K562 (cell line): ENCODE measurements at regions not wholly inside any gene's neighbourhood (a gene's known extent, or its start where the extent isn't known, plus 50 kb on each side); places are given as distances from the start of the nearest gene placed in this dataset.

Source experiments
- ATAC-seq: fragments of 200-7000 bp; cut with Tn5 transposase; 3 replicates; pipeline ENCODE4 v1.9.1; 2020; ENCODE audit warnings: moderate library complexity
- BruUV-seq: library from RNA; stranded (reverse); fragments of 400-500 nt; replicated peaks from 2 replicates; lab custom pipeline; 2021; lab: Mats Ljungman, UMichigan
- CTCF ChIA-PET: fragments of 300-600 bp; formaldehyde crosslinking; extraction: SDS; loops from one replicate; lab custom pipeline; 2021; ENCODE audit warnings: low intra/inter-chr PET ratio; lab: Yijun Ruan, JAX
- POLR2A ChIA-PET: fragments of 300-600, 350-650 bp; sonication (Branson Sonifier 250); formaldehyde crosslinking; extraction: SDS; loops from one replicate; lab custom pipeline; 2021; ENCODE audit warnings: antibody characterized with exemption, inconsistent platforms; lab: Yijun Ruan, JAX
- DNase-seq, 4 experiments: peaks; one replicate each; pipeline versions ENCODE4 v3.0.0 to v3.0.0-alpha.2; 2011 to 2018; ENCODE audit warnings: low spot score in 3 of 4, mixed read lengths in 3 of 4; ENCODE audit errors: extremely low read depth in 1 of 4
- FAIRE-seq: peaks from 2 replicates; lab custom pipeline; 2011; peaks lifted over from hg19 to GRCh38; lab: Jason Lieb, UNC
- H2AFZ ChIP-seq: 2 replicates; pipeline ENCODE4 v1.6.0; 2011; ENCODE audit warnings: low read depth, low read length, control low read depth, inconsistent platforms
- H3K27ac ChIP-seq: fragments of 200-600 bp; 3 replicates; pipeline ENCODE4 v1.8.0; 2011; ENCODE audit warnings: low read depth, mild to moderate bottlenecking, control low read depth, inconsistent platforms, low read length, moderate library complexity, mixed read lengths; ENCODE audit errors: extremely low read depth
- H3K27me3 ChIP-seq, 2 experiments: fragments of 300-600 bp in 1 of 2; 2 replicates in 1 of 2; 3 replicates in 1 of 2; pipeline versions ENCODE4 v1.6.0 to v1.8.0; 2011; ENCODE audit warnings: inconsistent platforms in 2 of 2, low read length in 2 of 2, mild to moderate bottlenecking in 1 of 2, mixed read lengths in 1 of 2, moderate library complexity in 1 of 2; ENCODE audit not compliant: control insufficient read depth in 2 of 2, insufficient read depth in 2 of 2
- H3K36me3 ChIP-seq: fragments of 300-600 bp; 3 replicates; pipeline ENCODE4 v1.8.0; 2011; ENCODE audit warnings: mild to moderate bottlenecking, low read length, inconsistent platforms; ENCODE audit not compliant: control insufficient read depth, insufficient read depth
- H3K4me1 ChIP-seq, 2 experiments: fragments of 200-600 bp in 1 of 2; replicated peaks in 1 of 2; 2 replicates in 1 of 2; 3 replicates in 1 of 2; pipeline versions ENCODE4 v1.5.1 to v1.8.0; 2011; ENCODE audit warnings: inconsistent platforms in 2 of 2, low read length in 2 of 2, mild to moderate bottlenecking in 1 of 2, mixed read lengths in 1 of 2, moderate library complexity in 1 of 2; ENCODE audit not compliant: control insufficient read depth in 2 of 2, insufficient read depth in 2 of 2
- H3K4me2 ChIP-seq: 2 replicates; pipeline ENCODE4 v1.6.1; 2011; ENCODE audit warnings: low read length, control low read depth, inconsistent platforms, mixed read lengths; ENCODE audit not compliant: insufficient read depth
- H3K4me3 ChIP-seq: fragments of 200-600 bp; sonication (generic), shearing (Covaris generic); 2 replicates; pipeline ENCODE4 v1.5.1; 2016; ENCODE audit warnings: control low read depth, inconsistent platforms
- H3K79me2 ChIP-seq: fragments of 200-600 bp; 3 replicates; pipeline ENCODE4 v1.8.0; 2011; ENCODE audit warnings: low read length, inconsistent platforms; ENCODE audit not compliant: control insufficient read depth, insufficient read depth
- H3K9ac ChIP-seq, 2 experiments: 2 replicates each; pipeline versions ENCODE4 v1.6.0 to v1.6.1; 2011; ENCODE audit warnings: low read depth in 2 of 2, low read length in 2 of 2, control low read depth in 1 of 2, inconsistent platforms in 1 of 2, mild to moderate bottlenecking in 1 of 2, mixed read lengths in 1 of 2; ENCODE audit not compliant: insufficient read depth in 1 of 2
- H3K9me1 ChIP-seq: one replicate; pipeline ENCODE4 v1.6.0; 2011; ENCODE audit warnings: inconsistent platforms, mild to moderate bottlenecking, low read length, moderate library complexity; ENCODE audit not compliant: control insufficient read depth, insufficient read depth
- H3K9me3 ChIP-seq: replicated peaks from 2 replicates; pipeline ENCODE4 v1.5.1; 2011; ENCODE audit warnings: low read depth, low read length, inconsistent platforms; ENCODE audit not compliant: control insufficient read depth, insufficient read depth
- H4K20me1 ChIP-seq: replicated peaks from 2 replicates; pipeline ENCODE4 v1.6.1; 2011; ENCODE audit warnings: low read length, inconsistent platforms, mixed read lengths; ENCODE audit not compliant: control insufficient read depth, insufficient read depth
- CREB1 ChIP-seq, 2 experiments: sonication (generic) in 1 of 2; formaldehyde crosslinking in 1 of 2; IDR thresholded peaks; 2 replicates each; pipeline versions ENCODE4 v1.6.1 to v1.8.0; 2012 to 2022; ENCODE audit warnings: inconsistent platforms in 1 of 2, mild to moderate bottlenecking in 1 of 2, missing genetic modification reagents in 1 of 2, moderate library complexity in 1 of 2
- CREM ChIP-seq: IDR thresholded peaks from 2 replicates; pipeline ENCODE4 v1.6.1; 2014; ENCODE audit warnings: antibody characterized with exemption, low read depth
- FOXP1 ChIP-seq: sonication (generic); formaldehyde crosslinking; IDR thresholded peaks from 2 replicates; pipeline ENCODE4 v1.8.0; 2022; ENCODE audit warnings: mild to moderate bottlenecking, missing genetic modification reagents
- KHSRP ChIP-seq: fragments of 450-650 bp; IDR thresholded peaks from 2 replicates; pipeline ENCODE4 v1.6.1; 2017
- NR4A1 ChIP-seq, 2 experiments: fragments of 250-450 bp in 1 of 2; fragments of 450-650 bp in 1 of 2; sonication (Bioruptor Pico) in 1 of 2; IDR thresholded peaks; 2 replicates each; pipeline versions ENCODE4 v1.4.0 to v1.6.1; 2016 to 2020; ENCODE audit warnings: mild to moderate bottlenecking in 2 of 2, missing compliant biosample characterization in 1 of 2, missing genetic modification characterization in 1 of 2, moderate library complexity in 1 of 2
- PHF21A ChIP-seq: fragments of 450-650 bp; IDR thresholded peaks from 2 replicates; pipeline ENCODE4 v1.6.1; 2017; ENCODE audit warnings: low read depth, borderline replicate concordance
- PTTG1 ChIP-seq: fragments of 450-650 bp; IDR thresholded peaks from 2 replicates; pipeline ENCODE4 v1.6.1; 2016; ENCODE audit warnings: low read depth, mild to moderate bottlenecking, missing genetic modification characterization, missing compliant biosample characterization
- XRCC3 ChIP-seq: fragments of 450-650 bp; IDR thresholded peaks from 2 replicates; pipeline ENCODE4 v1.6.1; 2017; ENCODE audit warnings: mild to moderate bottlenecking, moderate library complexity
- ZBTB40 ChIP-seq, 2 experiments: fragments of 450-650 bp in 1 of 2; sonication (generic) in 1 of 2; formaldehyde crosslinking in 1 of 2; IDR thresholded peaks; 2 replicates each; pipeline versions ENCODE4 v1.7.1 to v1.9.0; 2016 to 2022; ENCODE audit warnings: inconsistent platforms in 1 of 2, mild to moderate bottlenecking in 1 of 2, missing genetic modification reagents in 1 of 2
- WGBS: fragments of 100-300 bp; shearing (Covaris generic); methylation state at CpG from one replicate; pipeline ENCODE4 v1.1.6; 2016; ENCODE audit warnings: low coverage, mixed read lengths; ENCODE audit not compliant: insufficient coverage; ENCODE audit errors: missing lambda C conversion rate; 5-methylcytosine and 5-hydroxymethylcytosine counted together
- in situ Hi-C: fragments of 300-500 bp; cut with MboI; formaldehyde crosslinking; loops from 4 replicates; pipeline ENCODE4 v1.15.0; 2018; ENCODE audit warnings: inconsistent platforms, mixed read lengths
- intact Hi-C: fragments of 100-400 bp; cut with micrococcal nuclease; formaldehyde crosslinking; loops from 2 replicates; pipeline ENCODE4 v1.14.2; 2022
- TF ChIP-seq, protein P1 (sequence below): fragments of 450-650 bp; IDR thresholded peaks from 2 replicates; pipeline ENCODE4 v1.6.1; 2017; ENCODE audit warnings: mild to moderate bottlenecking, moderate library complexity

DNA sequence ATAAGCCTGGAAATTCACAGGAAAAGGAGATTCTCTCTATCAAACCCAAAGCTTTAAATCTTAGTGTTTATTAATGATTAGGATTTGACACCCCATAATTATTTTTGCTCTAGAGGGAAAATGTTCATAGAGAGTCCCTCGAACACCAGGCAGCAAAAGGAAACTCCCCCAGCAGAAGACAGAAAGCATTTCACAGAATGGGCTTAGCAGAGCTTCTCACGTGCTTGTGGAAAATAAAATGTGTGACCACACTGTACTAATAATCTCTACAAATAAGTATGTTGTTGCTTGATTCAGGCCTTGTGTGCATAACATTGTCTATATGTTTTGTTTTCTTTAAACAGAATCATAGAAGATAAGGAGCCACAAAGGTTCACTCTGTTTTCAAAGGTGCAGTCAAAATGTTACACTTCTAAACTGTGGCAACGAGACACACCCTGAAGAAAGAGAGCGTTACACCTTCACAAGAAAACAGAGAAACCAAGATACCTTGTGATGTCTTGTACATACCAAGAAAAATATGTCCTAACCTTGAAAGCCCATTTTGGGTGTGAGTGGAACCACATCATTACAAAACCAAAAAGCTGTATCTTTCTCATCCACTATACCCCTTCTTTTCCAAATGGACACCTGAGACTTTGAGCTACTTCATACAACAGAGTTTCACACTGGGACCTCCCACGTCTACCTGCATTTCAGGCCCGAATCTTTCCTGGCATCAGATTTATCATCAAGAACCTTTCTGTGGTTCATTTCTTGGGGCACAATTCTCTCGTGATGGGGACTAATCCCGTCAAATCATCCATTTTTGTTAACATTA lies 282.5 kb downstream of the ETS1 start (continued):
- TF ChIP-seq PHF21A (no peak), PTTG1 (tag) (no peak)
- TF ChIP-seq, all 486 proteins: peak for 0

DNA sequence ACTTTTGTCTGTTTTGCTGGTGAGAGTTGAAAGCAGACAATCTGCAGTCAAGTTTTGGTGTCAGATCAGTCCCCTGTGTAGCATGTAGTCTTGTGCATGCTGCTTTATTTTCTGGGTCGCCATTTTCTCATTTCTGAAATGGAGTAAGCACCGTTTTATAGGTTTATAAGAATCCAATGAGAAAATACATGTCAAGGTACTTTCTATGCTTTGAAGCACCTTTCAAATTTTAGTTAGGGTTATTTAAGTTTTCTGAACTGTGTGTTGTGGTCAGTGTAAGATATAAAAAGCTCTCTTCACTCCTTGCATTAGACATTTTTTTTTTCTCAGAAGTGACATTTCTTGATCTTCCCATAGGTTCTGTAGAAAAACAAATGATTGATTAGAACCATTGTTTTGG lies 283.2 kb downstream of the ETS1 start:
- no peak overlapping the region for H3K9ac ChIP-seq
- no peaks in the 10 kb centered on the region for H3K9me3 ChIP-seq
- H2AFZ ChIP-seq = no peak overlapping the region
- no peaks in the 10 kb centered on the region for H3K9me1 ChIP-seq
- POLR2A ChIA-PET = no interaction called here
- no peaks in the 10 kb centered on the region for H3K36me3 ChIP-seq
- no peak overlapping the region for H3K4me2 ChIP-seq
- in situ Hi-C loops = no loop called here
- WGBS = 0% methylated on average over 2 of the region's 2 CpGs
- no TSS peak for BruUV-seq
- FAIRE-seq (no peak), ATAC-seq (no peak), DNase-seq (no peak)
- CTCF ChIA-PET = no interaction called here
- H3K4me1 ChIP-seq = no peaks in the 10 kb centered on the region
- H4K20me1 ChIP-seq = no peaks in the 10 kb centered on the region
- H3K27me3 ChIP-seq = no peaks in the 10 kb centered on the region
- no peaks in the 10 kb centered on the region for H3K79me2 ChIP-seq
- intact Hi-C loops = no loop called here
- H3K27ac ChIP-seq = no peak overlapping the region
- H3K4me3 ChIP-seq = no peak overlapping the region
- TF ChIP-seq, protein P1, sequence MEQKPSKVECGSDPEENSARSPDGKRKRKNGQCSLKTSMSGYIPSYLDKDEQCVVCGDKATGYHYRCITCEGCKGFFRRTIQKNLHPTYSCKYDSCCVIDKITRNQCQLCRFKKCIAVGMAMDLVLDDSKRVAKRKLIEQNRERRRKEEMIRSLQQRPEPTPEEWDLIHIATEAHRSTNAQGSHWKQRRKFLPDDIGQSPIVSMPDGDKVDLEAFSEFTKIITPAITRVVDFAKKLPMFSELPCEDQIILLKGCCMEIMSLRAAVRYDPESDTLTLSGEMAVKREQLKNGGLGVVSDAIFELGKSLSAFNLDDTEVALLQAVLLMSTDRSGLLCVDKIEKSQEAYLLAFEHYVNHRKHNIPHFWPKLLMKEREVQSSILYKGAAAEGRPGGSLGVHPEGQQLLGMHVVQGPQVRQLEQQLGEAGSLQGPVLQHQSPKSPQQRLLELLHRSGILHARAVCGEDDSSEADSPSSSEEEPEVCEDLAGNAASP = no peak
- TF ChIP-seq CREM = no peak
- TF ChIP-seq ZBTB40 (IDR thresholded peaks at IDR 0.05) = no peak
- TF ChIP-seq ZBTB40 (CRISPR knock-in tag; IDR thresholded peaks at IDR 0.05) = no peak
- TF ChIP-seq XRCC3 = no peak
- TF ChIP-seq FOXP1 = no peak
- TF ChIP-seq NR4A1 (CRISPR knock-in tag; IDR thresholded peaks at IDR 0.05) = no peak
- TF ChIP-seq NR4A1 (tag; IDR thresholded peaks at IDR 0.05) = no peak
- TF ChIP-seq CREB1 (IDR thresholded peaks at IDR 0.05) = no peak
- TF ChIP-seq CREB1 (CRISPR knock-in tag; IDR thresholded peaks at IDR 0.05) = no peak
- no peak for TF ChIP-seq KHSRP
